CD4-positive, CD25-positive, alpha-beta regulatory T cell (primary cell): ENCODE measurements at regions not wholly inside any gene's neighbourhood (a gene's known extent, or its start where the extent isn't known, plus 50 kb on each side); places are given as distances from the start of the nearest gene placed in this dataset.

Experiments
- ATAC-seq, 2 donors: fragments of 150-1000 bp; cut with Tn5 transposase; one replicate each; pipeline ENCODE4 v1.10.0; 2021; ENCODE audit warnings: low read depth in 2 of 2, moderate number of reproducible peaks in 2 of 2, moderate library complexity in 1 of 2
- DNase-seq, 3 donors: peaks; one replicate each; pipeline versions ENCODE4 v3.0.0 to v3.0.0-alpha.2; 2012 to 2022; ENCODE audit warnings: mixed read lengths in 1 of 3
- H3K27ac ChIP-seq: one replicate; pipeline ENCODE4 v1.7.0; 2013; ENCODE audit warnings: mild to moderate bottlenecking, low read length; ENCODE audit not compliant: insufficient read depth, poor library complexity, severe bottlenecking
- H3K27me3 ChIP-seq: one replicate; pipeline ENCODE4 v1.7.0; 2013; ENCODE audit warnings: low read length; ENCODE audit not compliant: control insufficient read depth, insufficient read depth
- H3K36me3 ChIP-seq: one replicate; pipeline ENCODE4 v1.7.0; 2013; ENCODE audit warnings: mild to moderate bottlenecking, low read length, moderate library complexity; ENCODE audit not compliant: control insufficient read depth, insufficient read depth
- H3K4me1 ChIP-seq: 2 replicates; pipeline ENCODE4 v1.7.0; 2013; ENCODE audit warnings: mild to moderate bottlenecking, low read length; ENCODE audit not compliant: insufficient read depth, control insufficient read depth, poor library complexity, severe bottlenecking
- H3K4me3 ChIP-seq: one replicate; pipeline ENCODE4 v1.7.0; 2013; ENCODE audit warnings: low read depth, mild to moderate bottlenecking, low read length, moderate library complexity
- H3K9me3 ChIP-seq, 2 experiments: 1 replicate in 1 of 2; 2 replicates in 1 of 2; pipeline ENCODE4 v1.7.0; 2013; ENCODE audit warnings: low read length in 2 of 2, mild to moderate bottlenecking in 1 of 2, moderate library complexity in 1 of 2; ENCODE audit not compliant: control insufficient read depth in 2 of 2
- H3K27ac Mint-ChIP-seq, 3 donors: one replicate each; pipeline ENCODE4 v1.8.0; 2020 to 2022; ENCODE audit warnings: mild to moderate bottlenecking in 3 of 3, mixed read lengths in 3 of 3, moderate library complexity in 2 of 3
- H3K27me3 Mint-ChIP-seq: one replicate; pipeline ENCODE4 v1.8.0; 2022; ENCODE audit warnings: mild to moderate bottlenecking, mixed read lengths
- H3K36me3 Mint-ChIP-seq: one replicate; pipeline ENCODE4 v1.8.0; 2020; ENCODE audit warnings: mixed read lengths
- H3K4me1 Mint-ChIP-seq, 4 donors: one replicate each; pipeline ENCODE4 v1.8.0; 2020 to 2022; ENCODE audit warnings: mixed read lengths in 4 of 4, mild to moderate bottlenecking in 1 of 4
- H3K4me3 Mint-ChIP-seq, 4 donors: one replicate each; pipeline ENCODE4 v1.8.0; 2020 to 2022; ENCODE audit warnings: mild to moderate bottlenecking in 4 of 4, mixed read lengths in 4 of 4, moderate library complexity in 3 of 4
- H3K9me3 Mint-ChIP-seq, 7 donors: one replicate each; pipeline ENCODE4 v1.8.0; 2020 to 2022; ENCODE audit warnings: mixed read lengths in 7 of 7, mild to moderate bottlenecking in 3 of 7, moderate library complexity in 2 of 7

- Mint-ChIP-seq H3K4me1 (no peaks in the 10 kb centered on the region), H3K27me3 (peaks cover 14% of the 10 kb centered on the region), H3K4me3 (no peak overlapping the region), H3K36me3 (no peaks in the 10 kb centered on the region), H3K27ac (no peak overlapping the region), H3K9me3 (peaks cover 0 to 8% (median 2%) of the 10 kb centered on the region in 7 donors)
- DNase-seq (no peak), ATAC-seq (no peak)
- no peak overlapping the region for H3K27ac ChIP-seq
- H3K4me3 ChIP-seq = no peak overlapping the region
- H3K4me1 ChIP-seq = no peaks in the 10 kb centered on the region
- H3K27me3 ChIP-seq = no peaks in the 10 kb centered on the region
- H3K9me3 ChIP-seq = no peaks in the 10 kb centered on the region
- H3K36me3 ChIP-seq = no peaks in the 10 kb centered on the region
Measured at GRCh38 chr5:102554082-102554481, 55.3 kb upstream of the SLCO6A1 start.

GRCh38 chr5:102554728-102555127 lies 55.9 kb upstream of the SLCO6A1 start:
- Mint-ChIP-seq H3K27me3 (peaks cover 8% of the 10 kb centered on the region), H3K36me3 (no peaks in the 10 kb centered on the region), H3K4me3 (no peak overlapping the region), H3K9me3 (peaks cover 0 to 6% (median 2%) of the 10 kb centered on the region in 7 donors), H3K4me1 (no peaks in the 10 kb centered on the region), H3K27ac (no peak overlapping the region)
- Histone ChIP-seq H3K4me1 (no peaks in the 10 kb centered on the region), H3K27me3 (no peaks in the 10 kb centered on the region), H3K4me3 (no peak overlapping the region), H3K9me3 (no peaks in the 10 kb centered on the region), H3K36me3 (no peaks in the 10 kb centered on the region), H3K27ac (no peak overlapping the region)
- ATAC-seq = no peak
- no peak for DNase-seq

DNA sequence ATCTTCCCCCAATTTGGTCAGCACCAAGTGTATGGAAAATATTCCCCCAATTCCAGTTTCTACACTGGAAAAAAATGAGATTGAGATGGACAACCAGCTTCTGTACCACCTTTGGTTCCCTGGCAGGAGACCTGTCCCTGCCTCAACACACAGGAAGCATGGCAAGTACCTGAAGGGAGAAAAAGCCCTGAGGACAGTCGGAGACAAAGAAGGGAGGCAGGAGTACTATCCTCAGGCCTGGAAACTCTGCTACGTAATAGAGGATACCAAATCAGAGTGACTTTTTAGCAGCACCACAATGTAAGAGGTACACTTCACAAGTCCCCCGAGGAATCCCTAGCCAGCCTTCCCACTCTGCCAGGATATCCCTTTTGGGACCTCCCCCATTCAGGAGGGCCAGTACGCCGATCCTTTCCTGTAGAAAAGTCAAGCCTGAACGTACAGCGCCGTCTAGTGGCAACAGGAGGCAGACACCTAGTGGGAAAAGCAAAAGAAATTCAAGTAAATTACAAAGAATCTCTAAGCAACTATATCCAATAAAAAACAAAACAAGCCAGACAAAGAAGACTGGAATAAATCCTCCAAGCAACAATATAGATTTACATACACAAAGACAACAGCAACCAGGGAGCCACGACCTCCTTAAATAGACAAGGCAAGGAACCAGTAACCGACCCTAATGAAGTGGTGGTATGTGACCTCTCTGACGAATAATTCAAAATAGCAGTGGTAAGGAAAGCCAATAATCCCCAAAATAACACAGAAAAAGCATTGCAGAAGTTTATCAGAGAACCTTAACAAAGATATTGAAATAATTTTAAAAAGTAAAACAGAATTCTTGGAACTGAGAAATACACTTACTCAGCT lies 63.3 kb upstream of the SLCO6A1 start:
- Mint-ChIP-seq H3K4me3 (no peak overlapping the region), H3K4me1 (peaks cover 0 to 5% (median 0%) of the 10 kb centered on the region in 4 donors), H3K27me3 (peaks cover 25% of the 10 kb centered on the region), H3K9me3 (peaks cover 0 to 12% (median 6%) of the 10 kb centered on the region in 7 donors), H3K27ac (no peak overlapping the region), H3K36me3 (no peaks in the 10 kb centered on the region)
- Histone ChIP-seq H3K36me3 (no peaks in the 10 kb centered on the region), H3K27ac (no peak overlapping the region), H3K4me1 (no peaks in the 10 kb centered on the region), H3K27me3 (no peaks in the 10 kb centered on the region), H3K4me3 (no peak overlapping the region), H3K9me3 (no peaks in the 10 kb centered on the region)
- no peak for ATAC-seq
- peak in 1 of 3 donors; percentile 4 for DNase-seq

DNA sequence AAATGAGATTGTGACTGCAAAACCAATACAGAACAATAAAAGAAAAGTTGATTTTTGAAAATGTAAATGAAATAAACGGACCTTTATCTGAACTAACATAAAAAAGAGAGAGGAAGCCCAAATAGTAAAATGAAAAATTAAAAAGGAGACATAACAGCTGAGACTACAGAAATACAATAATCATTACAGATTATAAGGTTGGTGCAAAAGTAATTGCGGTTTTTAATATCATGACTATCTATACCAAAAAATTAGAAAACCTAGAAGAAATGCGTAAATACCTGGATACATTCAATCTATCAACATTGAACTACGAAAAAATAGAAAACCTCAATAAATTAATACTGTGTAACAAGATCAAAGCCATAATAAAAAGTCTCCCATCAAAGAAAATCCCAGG lies 71.9 kb upstream of the SLCO6A1 start:
- no peaks in the 10 kb centered on the region for H3K4me1 ChIP-seq
- H3K27me3 Mint-ChIP-seq = peaks cover 16% of the 10 kb centered on the region
- no peaks in the 10 kb centered on the region for H3K9me3 ChIP-seq
- H3K4me1 Mint-ChIP-seq = no peaks in the 10 kb centered on the region
- peaks cover 2% of the 10 kb centered on the region for H3K27me3 ChIP-seq
- peak overlapping the region in 1 of 4 donors; percentile 47 for H3K4me3 Mint-ChIP-seq
- peaks cover 0 to 9% (median 0%) of the 10 kb centered on the region in 7 donors for H3K9me3 Mint-ChIP-seq
- H3K27ac Mint-ChIP-seq = no peak overlapping the region
- H3K4me3 ChIP-seq = no peak overlapping the region
- no peaks in the 10 kb centered on the region for H3K36me3 ChIP-seq
- H3K27ac ChIP-seq = no peak overlapping the region
- no peaks in the 10 kb centered on the region for H3K36me3 Mint-ChIP-seq
- ATAC-seq (no peak), DNase-seq (no peak)

DNA sequence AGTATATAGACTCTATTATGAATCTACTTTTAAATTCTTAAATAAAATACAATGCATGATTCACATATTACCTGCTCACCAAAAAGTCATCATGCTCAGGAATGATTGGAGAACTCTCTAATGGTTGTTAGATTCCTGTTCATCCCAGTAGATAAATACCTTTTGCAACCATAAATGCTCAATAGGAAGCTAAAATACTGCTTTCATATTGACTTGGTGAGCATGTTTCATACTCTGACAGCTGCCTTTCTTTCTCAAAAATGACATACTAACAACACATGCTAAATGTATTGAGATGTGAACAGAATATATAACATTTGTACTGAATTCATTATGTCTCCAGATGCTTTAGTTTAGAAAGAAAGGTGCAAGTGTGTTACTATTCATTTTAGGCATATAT lies 79.6 kb upstream of the SLCO6A1 start:
- H3K27me3 Mint-ChIP-seq = peaks cover 5% of the 10 kb centered on the region
- Histone ChIP-seq H3K36me3 (no peaks in the 10 kb centered on the region), H3K4me3 (no peak overlapping the region), H3K27ac (no peak overlapping the region), H3K9me3 (no peaks in the 10 kb centered on the region), H3K4me1 (no peaks in the 10 kb centered on the region), H3K27me3 (no peaks in the 10 kb centered on the region)
- DNase-seq (no peak), ATAC-seq (no peak)
- H3K36me3 Mint-ChIP-seq = no peaks in the 10 kb centered on the region
- H3K4me3 Mint-ChIP-seq = no peak overlapping the region
- H3K27ac Mint-ChIP-seq = no peak overlapping the region
- H3K9me3 Mint-ChIP-seq = no peaks in the 10 kb centered on the region
- no peaks in the 10 kb centered on the region for H3K4me1 Mint-ChIP-seq

DNA sequence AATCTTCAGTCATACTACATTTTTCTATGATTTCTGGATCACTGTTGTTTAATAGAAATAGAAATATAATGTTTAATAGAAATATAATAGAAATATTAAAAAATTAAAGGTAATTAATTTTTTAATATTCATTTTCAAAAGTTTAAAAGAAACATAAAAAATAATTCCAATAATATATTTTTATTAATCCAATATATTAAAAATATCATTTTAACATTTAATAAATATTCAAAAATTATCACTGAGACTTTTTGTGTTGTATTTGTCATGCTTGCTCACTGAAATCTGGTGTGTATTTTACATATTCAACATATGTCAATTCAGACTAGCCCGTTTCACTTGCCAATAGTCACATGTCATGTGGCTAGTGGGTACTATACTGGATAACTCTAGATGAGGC lies 80.6 kb upstream of the SLCO6A1 start:
- H3K4me1 ChIP-seq = no peaks in the 10 kb centered on the region
- Mint-ChIP-seq H3K4me3 (no peak overlapping the region), H3K9me3 (no peaks in the 10 kb centered on the region), H3K27me3 (peaks cover 5% of the 10 kb centered on the region), H3K4me1 (no peaks in the 10 kb centered on the region), H3K27ac (no peak overlapping the region), H3K36me3 (no peaks in the 10 kb centered on the region)
- DNase-seq = no peak
- no peaks in the 10 kb centered on the region for H3K36me3 ChIP-seq
- H3K9me3 ChIP-seq = no peaks in the 10 kb centered on the region
- no peak overlapping the region for H3K4me3 ChIP-seq
- no peaks in the 10 kb centered on the region for H3K27me3 ChIP-seq
- H3K27ac ChIP-seq = no peak overlapping the region
- ATAC-seq = no peak

- H3K4me1 ChIP-seq = no peaks in the 10 kb centered on the region
- no peak overlapping the region for H3K4me3 ChIP-seq
- Mint-ChIP-seq H3K27ac (no peak overlapping the region), H3K27me3 (peaks cover 9% of the 10 kb centered on the region), H3K9me3 (no peaks in the 10 kb centered on the region), H3K4me1 (no peaks in the 10 kb centered on the region), H3K4me3 (no peak overlapping the region), H3K36me3 (no peaks in the 10 kb centered on the region)
- no peaks in the 10 kb centered on the region for H3K36me3 ChIP-seq
- no peak overlapping the region for H3K27ac ChIP-seq
- DNase-seq (no peak), ATAC-seq (no peak)
- no peaks in the 10 kb centered on the region for H3K27me3 ChIP-seq
- H3K9me3 ChIP-seq = no peaks in the 10 kb centered on the region
Measured at GRCh38 chr5:102581011-102581410, 82.2 kb upstream of the SLCO6A1 start.

DNA sequence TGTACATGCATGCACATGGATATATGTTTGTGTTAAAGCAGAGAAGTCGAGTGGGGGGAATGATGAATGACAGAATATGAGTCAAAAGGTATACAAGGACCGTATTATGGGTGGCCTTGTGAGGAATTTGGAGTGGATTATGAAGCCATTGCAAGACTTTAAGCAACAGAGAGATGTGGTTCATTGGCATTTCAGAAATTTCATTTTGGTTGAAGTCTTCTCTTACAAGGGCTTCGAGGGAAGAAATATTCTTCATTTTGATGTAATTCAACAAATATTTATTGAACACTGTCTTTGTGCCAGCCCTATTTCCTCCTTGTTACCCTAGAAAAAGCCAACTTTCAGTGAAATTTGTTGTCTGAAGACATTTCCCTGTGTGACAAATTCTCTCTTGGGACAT lies 83.9 kb upstream of the SLCO6A1 start:
- no peak overlapping the region for H3K27ac ChIP-seq
- H3K4me3 ChIP-seq = no peak overlapping the region
- no peaks in the 10 kb centered on the region for H3K27me3 ChIP-seq
- Mint-ChIP-seq H3K9me3 (no peaks in the 10 kb centered on the region), H3K27ac (no peak overlapping the region), H3K27me3 (peaks cover 4% of the 10 kb centered on the region), H3K36me3 (no peaks in the 10 kb centered on the region), H3K4me3 (no peak overlapping the region), H3K4me1 (no peaks in the 10 kb centered on the region)
- ATAC-seq (no peak), DNase-seq (no peak)
- no peaks in the 10 kb centered on the region for H3K9me3 ChIP-seq
- no peaks in the 10 kb centered on the region for H3K36me3 ChIP-seq
- H3K4me1 ChIP-seq = no peaks in the 10 kb centered on the region
